ENCODE measurements at regions not wholly inside any gene's neighbourhood (a gene's known extent, or its start where the extent isn't known, plus 50 kb on each side); places are given as distances from the start of the nearest gene placed in this dataset.

DNA sequence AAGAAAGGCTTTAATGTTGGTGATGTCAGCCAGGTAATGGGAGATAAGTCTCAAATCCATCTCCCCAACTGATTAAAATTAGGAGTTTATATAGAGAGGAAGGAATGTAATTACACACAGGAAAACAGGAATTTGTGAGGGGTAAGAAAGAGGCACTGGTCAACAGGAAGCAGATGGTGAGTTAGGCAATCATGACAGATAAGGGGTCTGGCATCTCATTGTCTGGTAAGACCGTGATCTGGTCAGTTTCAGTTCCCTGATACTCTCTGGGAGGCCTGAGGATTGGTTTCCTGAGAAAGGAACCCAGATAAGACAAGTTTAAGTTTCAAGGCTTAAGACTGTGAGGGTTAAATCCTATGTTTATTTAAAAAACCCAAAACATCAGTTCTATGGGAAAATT, 414.7 kb upstream of the ARRDC4 start:
- no peak for DNase-seq

DNA sequence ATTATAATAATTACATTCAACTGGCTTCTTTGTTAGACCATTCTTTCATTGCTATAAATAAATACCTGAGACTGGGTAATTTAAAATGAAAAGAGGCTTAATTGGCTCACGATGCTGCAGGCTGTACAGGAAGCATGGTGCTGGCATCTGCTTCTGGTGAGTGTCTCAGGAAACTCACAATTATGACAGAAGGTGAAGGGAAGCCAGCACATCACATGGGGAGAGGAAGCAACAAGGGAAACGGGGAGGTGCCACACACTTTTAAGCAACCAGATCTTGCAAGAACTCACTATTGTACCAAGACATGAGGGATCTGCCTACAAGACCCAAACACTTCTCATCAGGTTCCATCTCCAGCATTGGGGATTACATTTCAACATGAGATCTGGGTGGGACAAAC, 413.1 kb upstream of the ARRDC4 start:
- DNase-seq: no peak

DNA sequence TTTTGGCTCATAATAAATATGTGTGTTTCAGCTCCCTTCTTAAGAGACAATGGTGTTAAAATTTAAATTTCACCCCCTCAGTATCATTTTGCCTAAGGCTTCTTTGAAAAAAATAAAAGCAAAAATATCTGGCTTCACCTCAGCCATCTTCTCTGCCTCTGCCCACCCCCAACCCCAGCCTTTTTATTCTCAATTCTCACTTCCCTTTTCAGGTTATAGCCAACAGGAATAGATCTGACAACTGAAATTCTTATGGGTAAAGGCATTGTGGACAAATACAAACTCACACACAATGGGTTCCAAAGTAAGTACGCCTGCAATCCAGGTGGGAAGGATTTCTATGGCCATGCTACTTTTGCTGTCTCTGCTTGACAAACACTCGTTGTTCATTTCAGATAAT, 399.0 kb upstream of the ARRDC4 start:
- DNase-seq: no peak

DNA sequence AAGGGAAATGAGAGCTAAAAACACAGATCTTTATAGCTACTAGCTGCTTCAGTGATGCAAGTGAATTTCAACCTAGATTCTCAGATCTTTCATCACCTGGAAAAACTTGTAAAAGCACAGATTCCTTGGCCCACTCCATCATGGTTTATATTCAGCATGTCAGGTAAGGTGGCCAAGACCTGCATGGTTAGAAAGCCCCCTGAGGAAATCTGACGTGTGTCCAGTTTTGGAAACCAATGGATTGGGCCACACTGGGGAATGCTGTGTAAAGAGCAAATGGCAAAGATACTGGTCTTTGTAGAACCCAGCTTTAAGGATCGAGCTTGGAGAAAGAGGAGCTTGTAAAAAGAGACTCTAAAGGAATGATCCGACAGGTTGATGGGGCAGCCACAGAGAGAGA, 397.0 kb upstream of the ARRDC4 start:
- no peak for DNase-seq

DNA sequence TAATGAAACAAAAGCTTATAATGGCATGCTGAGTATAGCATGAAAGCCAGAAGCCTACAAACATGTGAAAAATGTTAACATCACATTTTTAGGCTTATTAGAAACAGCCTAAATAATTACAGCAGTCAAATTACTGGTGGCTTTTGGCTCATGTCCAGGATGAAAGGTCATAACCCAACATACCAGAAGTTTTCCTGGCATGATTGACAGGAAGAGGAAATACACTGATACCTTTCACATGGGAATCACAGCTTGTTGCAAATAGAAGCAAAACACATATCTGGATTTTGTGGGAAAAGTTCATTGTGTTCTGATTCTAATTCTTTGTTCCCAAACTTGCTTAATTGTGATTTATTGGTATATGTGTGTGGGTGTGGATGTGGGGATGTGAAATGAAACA, 393.5 kb upstream of the ARRDC4 start:
- DNase-seq: no peak

DNA sequence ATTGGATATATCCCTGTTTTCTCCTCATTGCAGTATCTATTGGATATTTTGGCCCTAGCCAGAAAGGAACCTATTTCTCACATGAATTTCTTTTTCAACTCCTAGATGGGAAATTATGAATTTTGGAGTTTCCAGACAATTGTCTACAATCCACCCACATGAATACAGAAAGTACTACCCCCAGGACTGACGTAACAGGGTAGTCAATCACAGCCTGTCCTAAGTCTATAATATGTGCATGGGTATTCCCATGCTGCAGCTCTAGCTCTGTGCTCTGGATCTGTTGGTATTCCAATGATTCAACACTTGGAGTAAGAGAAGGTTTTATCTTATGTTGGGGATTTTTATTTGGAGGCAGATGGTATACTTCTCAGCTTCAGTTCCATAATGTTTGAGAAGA, 393.1 kb upstream of the ARRDC4 start:
- no peak for DNase-seq

DNA sequence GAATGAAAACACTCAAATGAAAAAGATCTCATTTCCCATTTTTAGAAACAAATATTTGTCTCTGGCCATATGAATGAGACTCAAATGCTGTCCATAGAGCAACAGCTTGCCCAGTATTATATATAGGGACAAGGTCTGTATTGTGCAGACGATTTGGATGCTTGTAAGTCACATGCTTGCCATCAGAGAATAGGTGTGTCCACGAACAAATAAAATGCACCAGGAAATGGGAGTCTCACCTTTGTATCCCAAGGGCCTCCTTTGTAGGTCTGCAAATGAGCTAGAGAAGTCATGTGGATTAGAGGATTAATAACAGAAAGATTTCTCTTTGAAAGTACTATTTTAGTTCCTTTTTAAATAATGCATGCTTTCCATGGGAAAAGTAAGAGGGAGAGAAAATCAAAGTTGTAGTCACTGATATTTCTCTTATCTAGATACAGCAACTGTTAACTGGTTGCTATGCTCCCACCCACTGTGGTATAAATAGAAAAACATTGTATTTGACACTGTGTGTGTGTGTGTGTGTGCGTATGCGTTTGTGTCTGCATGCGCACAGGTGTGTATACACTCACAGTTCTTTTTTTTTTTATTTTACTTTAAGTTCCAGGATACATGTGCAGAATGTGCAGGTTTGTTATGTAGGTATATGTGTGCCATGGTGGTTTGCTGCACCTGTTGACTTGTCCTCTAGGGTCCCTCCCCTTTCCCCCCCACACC, 383.4 kb upstream of the ARRDC4 start:
- DNase-seq: no peak

DNA sequence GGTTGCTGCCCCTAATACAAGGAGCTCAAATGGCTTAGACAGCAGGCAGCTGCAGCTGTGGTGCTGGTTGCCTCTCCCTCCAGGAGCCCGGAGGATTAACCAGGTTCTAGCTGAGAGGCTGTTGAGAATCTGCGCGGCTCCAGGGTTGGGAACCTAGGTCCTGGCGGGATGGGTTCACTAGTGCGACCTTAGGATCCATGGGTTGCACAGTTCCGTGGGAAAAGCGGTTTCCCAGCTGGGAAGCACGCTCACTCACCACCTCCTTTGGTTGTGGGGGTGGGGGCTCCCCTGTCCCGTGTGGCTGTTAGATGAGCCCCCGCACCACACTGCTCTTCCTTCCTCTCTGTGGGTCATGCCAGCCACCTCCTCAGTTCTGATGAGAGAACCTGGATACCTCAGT, 375.1 kb upstream of the ARRDC4 start:
- DNase-seq: no peak

DNA sequence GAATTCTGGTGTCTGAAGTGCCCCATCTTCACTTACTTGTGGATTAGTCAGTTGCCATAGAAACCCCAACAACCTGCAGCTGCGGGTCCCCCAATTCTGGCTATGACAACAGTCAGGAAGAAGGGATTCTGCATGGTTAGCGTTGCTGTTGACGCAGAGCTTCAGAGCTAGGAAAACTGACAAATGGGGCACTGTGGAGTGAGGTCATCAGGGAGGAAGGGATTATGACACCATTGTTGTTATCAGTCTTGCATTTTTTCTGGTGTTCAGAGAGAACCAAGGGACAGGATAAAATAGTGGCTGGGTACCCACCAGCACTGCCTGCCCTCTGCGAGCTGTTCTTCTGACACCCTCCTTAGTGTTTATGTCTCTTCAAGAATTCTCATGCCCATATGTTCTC, 367.7 kb upstream of the ARRDC4 start:
- DNase-seq: no peak

DNA sequence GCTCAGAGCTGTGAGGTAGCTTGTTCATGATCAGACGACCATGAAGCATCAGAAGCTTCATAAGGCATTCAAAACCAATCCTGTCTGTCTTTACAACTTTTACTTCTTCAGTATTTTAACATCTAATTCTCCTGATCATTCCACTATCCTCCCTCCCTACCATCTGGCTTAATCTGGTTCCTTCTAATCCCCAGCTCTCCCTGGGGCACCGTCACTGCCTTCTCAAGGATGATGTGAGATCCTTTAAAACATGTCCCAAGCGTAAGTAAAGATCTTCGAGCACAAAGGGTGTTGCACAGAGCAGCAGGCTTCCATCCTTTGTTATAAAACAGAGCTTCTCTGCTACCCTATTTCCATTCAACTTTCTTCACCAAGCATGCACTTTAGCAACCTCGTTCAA, 362.7 kb upstream of the ARRDC4 start:
- no peak for DNase-seq

DNA sequence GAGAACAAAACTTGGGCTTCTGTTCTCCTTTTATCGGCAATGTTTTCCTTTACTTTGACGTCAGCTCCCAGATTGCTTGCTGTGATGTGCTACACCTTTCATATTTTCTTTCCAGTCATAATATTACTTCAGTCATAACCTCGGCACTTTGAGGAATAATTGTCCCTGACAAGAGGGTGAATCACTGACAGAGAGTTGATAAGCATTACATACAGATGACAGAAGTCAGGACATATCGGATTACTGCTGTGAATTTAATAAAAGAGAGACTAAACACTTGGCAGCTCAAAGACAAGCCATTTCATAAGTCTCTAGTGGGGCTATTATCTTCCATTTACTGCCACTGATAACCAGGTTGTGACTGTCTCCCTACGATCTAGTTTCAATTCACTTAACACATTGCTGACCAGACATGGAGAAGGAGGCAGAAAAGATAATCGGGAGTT, 362.1 kb upstream of the ARRDC4 start:
- peak; percentile 72 for DNase-seq

DNA sequence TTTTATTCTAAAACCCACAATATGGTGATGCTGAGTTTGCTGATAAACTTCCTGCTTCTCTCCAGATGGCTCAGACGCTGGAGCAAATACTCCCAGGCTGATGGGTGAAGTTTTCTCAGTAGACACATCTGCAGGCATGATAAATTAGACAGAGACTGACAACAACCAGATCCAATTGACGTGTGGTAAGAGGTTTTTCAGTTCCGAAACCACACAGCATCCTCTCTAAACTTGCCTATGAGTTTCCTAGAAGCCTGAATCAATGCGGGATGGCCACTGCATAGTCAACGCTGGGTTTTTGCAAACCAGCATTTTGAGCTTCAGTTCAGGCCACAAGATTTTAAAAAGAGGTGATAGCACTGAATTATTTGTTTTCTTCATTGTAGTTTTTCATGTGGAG, 360.3 kb upstream of the ARRDC4 start:
- no peak for DNase-seq

DNA sequence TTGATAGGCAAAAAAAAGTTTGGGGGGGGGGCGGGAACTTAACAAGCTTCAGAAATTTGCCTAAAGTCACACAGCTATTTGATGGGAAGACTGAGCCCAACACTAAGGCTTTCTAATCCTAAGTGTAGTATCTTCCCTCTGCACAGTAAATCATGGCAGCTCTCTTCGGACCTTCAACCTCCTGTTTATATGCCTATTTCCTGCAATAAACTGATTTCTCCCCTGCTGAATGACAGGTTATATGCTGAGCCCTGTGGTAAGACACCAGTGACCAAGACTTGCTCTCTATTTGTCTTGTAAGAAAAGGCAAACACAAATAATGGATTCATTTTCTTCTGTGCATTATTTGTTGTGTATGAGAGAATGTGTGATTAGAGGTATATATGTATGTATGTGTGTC, 355.8 kb upstream of the ARRDC4 start:
- DNase-seq: no peak

DNA sequence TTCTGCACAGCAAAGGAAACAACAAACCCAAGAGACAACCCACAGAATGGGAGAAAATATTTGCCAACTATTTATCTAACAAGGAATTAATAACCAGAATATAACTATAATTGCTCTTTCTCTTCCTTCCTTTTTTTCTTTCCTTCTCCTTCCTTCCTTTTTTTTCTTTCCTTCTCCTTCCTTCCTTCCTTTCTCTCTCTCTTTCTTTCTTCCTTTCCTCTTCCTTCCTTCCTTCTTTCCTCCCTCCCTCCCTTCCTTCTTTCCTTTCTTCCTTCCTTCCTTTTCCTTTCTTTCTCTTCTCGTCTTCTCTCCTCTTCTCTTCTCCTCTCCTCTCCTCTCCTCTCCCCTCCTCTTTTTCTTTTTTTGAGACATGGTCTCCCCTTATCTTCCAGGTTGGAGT, 345.4 kb upstream of the ARRDC4 start:
- no peak for DNase-seq

DNA sequence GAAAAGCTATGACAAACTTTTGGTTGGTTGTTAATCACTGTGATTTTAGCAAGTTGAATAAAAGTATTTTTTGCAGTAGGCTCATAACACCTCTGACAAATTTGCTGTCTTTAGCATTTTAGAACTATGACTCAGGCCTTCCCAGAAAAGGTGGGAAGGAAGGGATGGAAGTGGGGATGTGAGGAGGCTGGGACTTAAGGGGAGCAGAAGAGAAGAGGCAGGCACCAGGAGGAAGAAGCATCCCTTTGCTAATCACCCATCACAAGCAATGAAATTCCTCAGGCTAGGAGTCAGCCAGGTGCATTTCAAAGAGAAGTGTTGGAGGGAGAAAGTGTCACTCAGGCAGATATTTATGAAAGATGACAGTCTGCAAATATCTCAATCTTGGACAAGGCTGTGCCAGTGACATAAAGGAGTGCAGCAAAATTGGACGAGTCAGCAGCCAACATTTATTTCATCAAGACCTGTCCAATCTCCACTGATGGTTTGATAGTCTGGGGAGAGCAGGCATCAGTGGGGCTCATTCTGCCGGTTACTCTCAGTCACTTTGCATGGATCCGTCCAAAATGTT, 337.3 kb upstream of the ARRDC4 start:
- DNase-seq: no peak

DNA sequence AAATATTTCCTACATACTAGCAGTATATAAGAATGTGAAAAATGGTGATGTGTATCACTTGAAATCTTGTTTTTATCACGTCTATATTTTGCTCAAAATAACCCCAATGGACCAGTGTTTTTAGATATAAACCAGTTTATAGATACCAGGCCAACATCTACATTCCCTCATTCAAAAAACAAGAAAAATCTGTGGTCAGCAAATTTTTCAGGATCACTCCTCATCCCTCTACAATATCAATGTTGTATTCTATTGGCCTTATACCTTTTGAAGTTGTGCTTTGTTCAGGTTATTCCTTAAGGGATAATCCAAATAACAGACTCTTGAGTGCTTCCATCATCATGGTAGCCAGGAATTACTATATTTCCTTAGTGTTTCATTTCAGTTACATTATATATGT, 332.9 kb upstream of the ARRDC4 start:
- no peak for DNase-seq

DNA sequence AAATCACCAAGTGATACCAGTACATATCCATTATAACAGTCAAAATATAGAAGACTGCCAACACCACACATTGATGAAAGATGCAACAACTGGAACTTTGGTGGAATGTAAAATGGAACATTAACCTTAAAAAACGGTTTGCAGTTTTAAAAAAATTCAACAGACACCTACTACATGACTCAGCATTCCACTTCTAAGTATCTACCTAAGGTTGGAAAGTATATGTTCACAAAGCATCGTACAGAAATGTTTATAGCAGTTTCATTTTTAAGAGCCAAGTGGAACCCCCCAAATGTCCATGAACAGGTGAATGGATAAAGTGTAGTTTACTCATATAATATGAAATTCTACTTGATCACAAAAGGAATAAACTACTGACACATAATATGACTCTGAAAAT, 314.7 kb upstream of the ARRDC4 start:
- DNase-seq: no peak

DNA sequence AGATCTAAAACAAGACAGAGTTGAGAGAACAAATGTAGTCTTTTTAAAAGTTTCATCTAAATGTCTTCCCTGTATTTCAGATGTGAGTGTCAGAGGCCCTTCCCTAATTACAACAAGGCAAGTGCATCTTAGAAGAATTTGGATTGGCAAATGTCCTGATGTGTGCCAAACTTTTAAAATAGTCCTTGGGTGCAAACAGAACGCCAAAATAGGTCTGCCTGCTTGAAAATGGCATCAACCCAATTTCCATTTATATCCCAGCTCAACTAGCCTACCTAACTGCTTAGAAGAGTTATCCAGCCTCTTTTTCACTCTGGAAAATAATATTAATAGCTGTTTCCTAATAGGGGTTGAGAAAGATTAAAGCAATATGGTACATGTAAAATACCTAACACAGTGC, 311.8 kb upstream of the ARRDC4 start:
- DNase-seq: no peak

DNA sequence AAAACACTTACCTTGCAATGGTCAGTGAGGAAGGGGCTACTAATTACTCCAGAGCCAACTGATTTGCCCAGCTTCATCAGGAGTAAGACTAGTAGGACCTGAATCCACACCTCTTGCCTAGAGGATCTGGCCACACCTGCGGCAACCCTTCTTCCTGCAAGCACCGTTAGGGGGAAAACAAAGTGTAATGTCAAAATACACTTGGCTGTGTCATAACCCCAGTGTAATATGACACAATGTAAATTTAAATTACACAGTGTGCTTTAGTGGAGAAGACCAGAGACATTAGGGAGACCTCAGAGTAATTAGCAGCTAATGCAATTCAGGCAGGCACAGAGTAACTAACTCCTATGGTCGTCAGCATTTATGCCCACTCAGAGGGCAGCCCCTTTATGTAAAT, 308.5 kb upstream of the ARRDC4 start:
- DNase-seq: peak; percentile 18

DNA sequence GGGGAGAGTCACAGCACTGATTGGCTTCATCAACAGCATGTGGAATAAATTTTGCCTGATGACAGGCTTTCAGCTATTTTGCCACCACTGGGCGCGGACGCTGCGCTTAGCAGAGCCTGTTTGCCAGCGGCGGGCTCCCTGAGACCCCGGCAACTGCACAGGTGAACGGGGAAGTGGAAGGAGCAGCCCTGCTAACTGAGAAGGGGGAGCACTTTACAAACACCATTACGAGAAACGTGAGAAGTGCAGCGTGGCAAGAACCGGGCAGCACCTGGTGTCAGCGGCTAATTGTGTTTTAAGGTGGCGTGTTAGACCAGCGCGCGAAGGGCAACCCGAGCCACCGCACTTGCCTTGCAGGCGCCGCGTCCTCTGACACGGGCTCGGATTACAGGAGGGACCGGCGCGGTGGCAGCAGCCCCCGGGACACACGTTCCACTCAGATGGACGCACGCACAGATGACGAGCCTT, 307.8 kb upstream of the ARRDC4 start:
- DNase-seq: peak; percentile 54

DNA sequence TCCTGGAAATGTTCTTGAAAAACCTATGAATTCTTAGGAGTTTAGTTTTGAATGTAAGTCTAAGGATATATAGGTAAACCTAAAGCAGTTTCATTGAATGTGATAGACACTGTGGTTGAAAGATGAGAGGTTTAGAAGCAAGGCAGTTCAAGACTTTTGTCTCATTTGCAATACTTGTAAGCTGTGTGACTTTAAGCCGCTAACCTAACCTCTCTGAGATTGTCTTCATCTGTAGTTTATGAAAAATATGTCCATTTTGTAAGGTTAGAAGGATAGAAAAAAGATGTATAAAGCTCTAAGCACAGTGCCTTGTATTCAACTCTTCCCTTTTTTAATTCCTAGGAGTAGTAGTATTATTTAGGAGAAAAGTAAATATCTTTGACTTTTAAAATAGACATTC, 306.6 kb upstream of the ARRDC4 start:
- no peak for DNase-seq

DNA sequence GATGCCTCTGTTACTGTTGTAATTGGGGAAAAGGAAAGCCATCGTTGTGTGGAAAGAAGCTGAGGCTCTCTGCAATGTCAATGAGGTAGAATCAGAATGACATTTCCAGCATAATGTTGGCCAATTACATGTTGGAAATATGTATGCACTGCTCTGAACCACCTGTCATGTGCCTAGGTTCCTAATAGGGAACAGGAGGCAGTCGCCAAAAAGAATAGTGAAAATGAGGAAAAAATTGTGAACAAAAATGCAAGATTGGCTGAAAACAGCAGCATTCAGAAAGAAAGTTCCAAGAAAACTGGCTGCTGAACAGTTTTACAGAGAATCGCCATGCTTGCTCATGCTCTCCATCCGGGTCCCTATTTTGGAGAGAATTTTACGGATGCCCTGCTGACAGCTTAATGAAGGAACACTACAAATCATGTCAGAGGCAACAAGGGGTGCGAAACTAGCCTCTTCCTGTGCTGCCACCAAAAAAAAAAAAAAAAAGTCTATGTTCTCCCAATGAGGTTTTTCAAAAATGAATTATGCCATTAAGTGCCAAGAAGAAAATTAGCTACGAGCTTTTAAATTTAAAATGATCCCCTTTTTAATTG, 305.9 kb upstream of the ARRDC4 start:
- peak; percentile 56 for DNase-seq

DNA sequence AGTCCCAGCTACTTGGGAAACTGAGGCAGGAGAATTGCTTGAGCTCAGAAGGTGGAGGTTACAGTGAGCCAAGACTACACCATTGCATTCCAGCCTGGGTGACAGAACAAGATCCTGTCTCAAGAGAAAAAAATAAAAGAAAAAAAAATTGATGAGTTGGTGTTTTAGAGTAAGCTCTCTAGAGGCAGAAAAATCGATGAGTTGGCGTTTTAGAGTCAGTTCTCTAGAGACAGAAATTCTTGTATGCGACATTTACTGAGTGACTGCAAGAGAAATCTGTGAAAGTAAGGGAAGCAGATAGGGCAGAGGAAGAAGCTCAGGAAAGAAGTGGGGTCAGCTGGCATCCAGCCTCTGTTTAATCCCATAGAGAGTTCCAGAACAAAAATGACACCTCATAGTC, 298.7 kb upstream of the ARRDC4 start:
- DNase-seq: no peak

DNA sequence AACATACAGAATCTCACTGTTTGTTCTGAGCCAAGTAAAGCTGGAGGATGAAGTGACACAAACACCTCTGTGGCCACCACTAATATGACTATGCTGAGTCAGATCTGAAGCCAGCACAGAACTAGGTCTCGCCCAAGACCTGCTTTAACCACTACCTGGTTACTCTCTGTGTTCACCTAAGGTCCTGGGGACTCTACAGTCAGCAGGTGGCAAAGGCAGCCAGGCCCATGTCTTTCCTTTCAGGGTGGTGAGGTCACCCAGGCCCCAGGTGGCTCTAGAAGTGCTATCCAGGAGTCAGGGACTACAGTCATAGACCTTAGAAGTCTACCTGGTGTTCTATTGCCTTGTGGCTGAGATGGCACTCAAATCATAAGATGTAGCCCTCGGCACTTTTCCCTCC, 287.9 kb upstream of the ARRDC4 start:
- DNase-seq: no peak

DNA sequence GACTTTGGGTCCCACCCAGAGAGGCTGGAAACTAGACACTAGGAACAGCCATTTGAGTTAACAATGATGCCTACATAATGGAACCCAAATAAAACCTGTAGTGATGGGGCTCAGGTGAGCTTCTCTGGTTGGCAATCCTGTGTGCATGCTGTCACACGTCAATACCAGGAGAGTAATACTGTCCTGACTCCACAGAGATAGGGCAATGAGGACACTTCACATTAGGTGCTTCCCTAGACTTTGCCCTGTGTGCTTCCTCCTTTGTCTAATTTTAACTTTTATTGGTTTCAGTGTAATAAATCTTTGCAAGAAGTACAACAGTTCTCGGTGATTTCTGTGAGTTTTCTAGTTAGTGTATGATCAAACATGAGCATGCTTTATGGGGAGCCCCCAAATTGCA, 281.8 kb upstream of the ARRDC4 start:
- DNase-seq: no peak

Measured in NCI-H1436 (cell line).